ENCODE measurements at regions not wholly inside any gene's neighbourhood (a gene's known extent, or its start where the extent isn't known, plus 50 kb on each side); places are given as distances from the start of the nearest gene placed in this dataset.

- no peak for TF ChIP-seq Cebpa-rat (IDR thresholded peaks at IDR 0.05)
- H3K9me3 ChIP-seq, result 0 out of 2 replicates have a peak, but pooled peaks cover 3% of the 10 kb centered on the region
- no peak overlapping the region for H3K4me3 ChIP-seq
- H3K9ac ChIP-seq, result no peak overlapping the region
- no peak overlapping the region for H3K4me2 ChIP-seq
- H3K36me3 ChIP-seq, result no peaks in the 10 kb centered on the region
- no peaks in the 10 kb centered on the region for H3K4me1 ChIP-seq
- H3K27ac ChIP-seq, result no peak overlapping the region
- no peaks in the 10 kb centered on the region for H4K20me1 ChIP-seq
- no peaks in the 10 kb centered on the region for H3K27me3 ChIP-seq
Measured at GRCh38 chr18:60445341-60445740, 72.8 kb upstream of the MC4R start.

- H3K36me3 ChIP-seq, result no peaks in the 10 kb centered on the region
- 0 out of 2 replicates have a peak, but pooled peaks cover 3% of the 10 kb centered on the region for H3K9me3 ChIP-seq
- H3K9ac ChIP-seq, result no peak overlapping the region
- H3K27me3 ChIP-seq, result no peaks in the 10 kb centered on the region
- no peaks in the 10 kb centered on the region for H4K20me1 ChIP-seq
- TF ChIP-seq Cebpa-rat (IDR thresholded peaks at IDR 0.05), result no peak
- no peak overlapping the region for H3K4me2 ChIP-seq
- no peak overlapping the region for H3K27ac ChIP-seq
- H3K4me3 ChIP-seq, result no peak overlapping the region
- no peaks in the 10 kb centered on the region for H3K4me1 ChIP-seq
Measured at GRCh38 chr18:60446821-60447220, 74.2 kb upstream of the MC4R start.

- Histone ChIP-seq H4K20me1 (no peaks in the 10 kb centered on the region), H3K9ac (no peak overlapping the region), H3K27me3 (no peaks in the 10 kb centered on the region), H3K4me2 (no peak overlapping the region), H3K4me1 (no peaks in the 10 kb centered on the region), H3K4me3 (no peak overlapping the region), H3K9me3 (0 out of 2 replicates have a peak, but pooled peaks cover 3% of the 10 kb centered on the region), H3K27ac (no peak overlapping the region), H3K36me3 (no peaks in the 10 kb centered on the region)
- no peak for TF ChIP-seq Cebpa-rat (IDR thresholded peaks at IDR 0.05)
Measured at GRCh38 chr18:60448487-60449267, 76.1 kb upstream of the MC4R start.

GRCh38 chr18:60452421-60452820, 79.8 kb upstream of the MC4R start:
- TF ChIP-seq Cebpa-rat (IDR thresholded peaks at IDR 0.05), result no peak
- Histone ChIP-seq H4K20me1 (no peaks in the 10 kb centered on the region), H3K36me3 (no peaks in the 10 kb centered on the region), H3K27ac (no peak overlapping the region), H3K27me3 (no peaks in the 10 kb centered on the region), H3K4me1 (no peaks in the 10 kb centered on the region), H3K4me2 (no peak overlapping the region), H3K9me3 (0 out of 2 replicates have a peak, but pooled peaks cover under 1% of the 10 kb centered on the region), H3K9ac (no peak overlapping the region), H3K4me3 (no peak overlapping the region)

- H4K20me1 ChIP-seq, result no peaks in the 10 kb centered on the region
- no peak overlapping the region for H3K27ac ChIP-seq
- H3K9me3 ChIP-seq, result no peaks in the 10 kb centered on the region
- H3K4me3 ChIP-seq, result no peak overlapping the region
- no peak overlapping the region for H3K9ac ChIP-seq
- TF ChIP-seq Cebpa-rat (IDR thresholded peaks at IDR 0.05), result no peak
- no peaks in the 10 kb centered on the region for H3K27me3 ChIP-seq
- no peaks in the 10 kb centered on the region for H3K4me1 ChIP-seq
- no peak overlapping the region for H3K4me2 ChIP-seq
- H3K36me3 ChIP-seq, result no peaks in the 10 kb centered on the region
Measured at GRCh38 chr18:60466677-60467076, 94.1 kb upstream of the MC4R start.

GRCh38 chr18:60469387-60470100, 97.0 kb upstream of the MC4R start:
- no peak for TF ChIP-seq Cebpa-rat (IDR thresholded peaks at IDR 0.05)
- H4K20me1 ChIP-seq, result no peaks in the 10 kb centered on the region
- no peak overlapping the region for H3K27ac ChIP-seq
- no peaks in the 10 kb centered on the region for H3K9me3 ChIP-seq
- H3K4me1 ChIP-seq, result no peaks in the 10 kb centered on the region
- H3K4me3 ChIP-seq, result no peak overlapping the region
- no peaks in the 10 kb centered on the region for H3K27me3 ChIP-seq
- no peaks in the 10 kb centered on the region for H3K36me3 ChIP-seq
- H3K4me2 ChIP-seq, result no peak overlapping the region
- H3K9ac ChIP-seq, result no peak overlapping the region

- no peak overlapping the region for H3K9ac ChIP-seq
- H3K9me3 ChIP-seq, result no peaks in the 10 kb centered on the region
- H3K27ac ChIP-seq, result no peak overlapping the region
- no peak overlapping the region for H3K4me2 ChIP-seq
- H3K4me1 ChIP-seq, result no peaks in the 10 kb centered on the region
- no peak overlapping the region for H3K4me3 ChIP-seq
- H3K27me3 ChIP-seq, result no peaks in the 10 kb centered on the region
- no peaks in the 10 kb centered on the region for H4K20me1 ChIP-seq
- TF ChIP-seq Cebpa-rat (IDR thresholded peaks at IDR 0.05), result no peak
- H3K36me3 ChIP-seq, result no peaks in the 10 kb centered on the region
Measured at GRCh38 chr18:60471652-60472051, 99.1 kb upstream of the MC4R start.

- Histone ChIP-seq H3K36me3 (no peaks in the 10 kb centered on the region), H3K27ac (no peak overlapping the region), H3K4me2 (no peak overlapping the region), H4K20me1 (no peaks in the 10 kb centered on the region), H3K9ac (no peak overlapping the region), H3K27me3 (no peaks in the 10 kb centered on the region), H3K9me3 (no peaks in the 10 kb centered on the region), H3K4me3 (no peak overlapping the region), H3K4me1 (no peaks in the 10 kb centered on the region)
- TF ChIP-seq Cebpa-rat (IDR thresholded peaks at IDR 0.05), result no peak
Measured at GRCh38 chr18:60485201-60485600, 112.6 kb upstream of the MC4R start.

- H3K9ac ChIP-seq, result no peak overlapping the region
- no peaks in the 10 kb centered on the region for H3K36me3 ChIP-seq
- no peak for TF ChIP-seq Cebpa-rat (IDR thresholded peaks at IDR 0.05)
- no peak overlapping the region for H3K4me2 ChIP-seq
- H4K20me1 ChIP-seq, result no peaks in the 10 kb centered on the region
- no peaks in the 10 kb centered on the region for H3K9me3 ChIP-seq
- H3K4me3 ChIP-seq, result no peak overlapping the region
- no peaks in the 10 kb centered on the region for H3K27me3 ChIP-seq
- no peaks in the 10 kb centered on the region for H3K4me1 ChIP-seq
- no peak overlapping the region for H3K27ac ChIP-seq
Measured at GRCh38 chr18:60493066-60493465, 120.5 kb upstream of the MC4R start.

GRCh38 chr18:60499675-60500074, 127.1 kb upstream of the MC4R start:
- no peak overlapping the region for H3K4me3 ChIP-seq
- no peak for TF ChIP-seq Cebpa-rat (IDR thresholded peaks at IDR 0.05)
- H3K27ac ChIP-seq, result no peak overlapping the region
- H3K4me1 ChIP-seq, result no peaks in the 10 kb centered on the region
- H3K27me3 ChIP-seq, result no peaks in the 10 kb centered on the region
- H3K4me2 ChIP-seq, result no peak overlapping the region
- H3K9ac ChIP-seq, result no peak overlapping the region
- H3K36me3 ChIP-seq, result no peaks in the 10 kb centered on the region
- H4K20me1 ChIP-seq, result no peaks in the 10 kb centered on the region
- no peaks in the 10 kb centered on the region for H3K9me3 ChIP-seq
